Caki2 (cell line): ENCODE measurements at regions not wholly inside any gene's neighbourhood (a gene's known extent, or its start where the extent isn't known, plus 50 kb on each side); places are given as distances from the start of the nearest gene placed in this dataset.
A peak's percentile ranks its signal among the peaks of the same experiment; 100 is the strongest.
"Not testable (repeated sequence)": the region's sequence is repeated elsewhere in the genome, so short reads cannot be mapped to it uniquely, and the experiment has no call there.

ENCODE experiments used
- DNase-seq: peaks from one replicate; pipeline ENCODE4 v3.0.0-alpha.2; 2015; ENCODE audit warnings: low read depth
- in situ Hi-C: cut with HindIII; loops from 2 replicates; pipeline ENCODE4 v1.10.0; 2016; ENCODE audit warnings: low sequenced_read_pairs, low pct_unique_long_range_greater_than_20kb, mixed read lengths

GRCh38 chr2:58607448-58607847 is 366.3 kb upstream of the FANCL start:
- DNase-seq: no peak

GRCh38 chr2:58606799-58607198 is 365.7 kb upstream of the FANCL start:
- in situ Hi-C loops: no loop called here
- DNase-seq: no peak

More at GRCh38 chr2:58607448-58607847, 366.3 kb upstream of the FANCL start:
- in situ Hi-C loops: no loop called here

- in situ Hi-C loops: no loop called here
- no peak for DNase-seq
These were observed 363.0 kb upstream of the FANCL start for GRCh38 chr2:58604096-58604495.

- no peak for DNase-seq
- in situ Hi-C loops: no loop called here
These were observed 359.9 kb upstream of the FANCL start for GRCh38 chr2:58601017-58601416.

- no peak for DNase-seq
- in situ Hi-C loops: no loop called here
These were observed 357.0 kb upstream of the FANCL start for GRCh38 chr2:58598171-58598570.

- DNase-seq: no peak
- in situ Hi-C loops: no loop called here
These were observed 354.6 kb upstream of the FANCL start for GRCh38 chr2:58595714-58596113.

GRCh38 chr2:58594762-58595161 is 353.6 kb upstream of the FANCL start:
- in situ Hi-C loops: no loop called here
- DNase-seq: no peak

GRCh38 chr2:58594175-58594574 is 353.1 kb upstream of the FANCL start:
- in situ Hi-C loops: no loop called here
- DNase-seq: peak; percentile 1

- in situ Hi-C loops, DNase-seq: not testable (repeated sequence)
These were observed 345.1 kb upstream of the FANCL start for GRCh38 chr2:58586178-58586577.

GRCh38 chr2:58585233-58585632 is 344.1 kb upstream of the FANCL start:
- in situ Hi-C loops: no loop called here
- no peak for DNase-seq

GRCh38 chr2:58584606-58585118 is 343.5 kb upstream of the FANCL start:
- no peak for DNase-seq
- in situ Hi-C loops: no loop called here

- in situ Hi-C loops: no loop called here
- DNase-seq: no peak
These were observed 337.2 kb upstream of the FANCL start for GRCh38 chr2:58578276-58578675.

GRCh38 chr2:58574873-58575272 is 333.7 kb upstream of the FANCL start:
- DNase-seq: no peak
- in situ Hi-C loops: no loop called here

GRCh38 chr2:58572731-58573130 is 331.6 kb upstream of the FANCL start:
- in situ Hi-C loops: no loop called here
- DNase-seq: no peak

GRCh38 chr2:58571181-58571852 is 330.2 kb upstream of the FANCL start:
- peak; percentile 68 for DNase-seq

GRCh38 chr2:58569475-58570185 is 328.5 kb upstream of the FANCL start:
- DNase-seq: no peak
- in situ Hi-C loops: no loop called here

More at GRCh38 chr2:58571181-58571852, 330.2 kb upstream of the FANCL start:
- in situ Hi-C loops: no loop called here

GRCh38 chr2:58568901-58569300 is 327.8 kb upstream of the FANCL start:
- in situ Hi-C loops: no loop called here
- DNase-seq: no peak

GRCh38 chr2:58562276-58562675 is 321.2 kb upstream of the FANCL start:
- in situ Hi-C loops: no loop called here
- DNase-seq: peak; percentile 79

- in situ Hi-C loops: no loop called here
These were observed 319.4 kb upstream of the FANCL start for GRCh38 chr2:58560531-58560930.

GRCh38 chr2:58558881-58559280 is 317.8 kb upstream of the FANCL start:
- in situ Hi-C loops: no loop called here
- DNase-seq: no peak

More at GRCh38 chr2:58560531-58560930, 319.4 kb upstream of the FANCL start:
- DNase-seq: no peak
